ENCODE measurements at regions not wholly inside any gene's neighbourhood (a gene's known extent, or its start where the extent isn't known, plus 50 kb on each side); places are given as distances from the start of the nearest gene placed in this dataset.

- WGBS (ENCODE audit: missing lambda C conversion rate) = 1% methylated on average over 2 of the region's 2 CpGs
- no peaks in the 10 kb centered on the region for H3K4me1 ChIP-seq
- no peak for TF ChIP-seq HOXA7 (CRISPR knock-in tag; IDR thresholded peaks at IDR 0.05)
- TF ChIP-seq HOXB13 (CRISPR knock-in tag; IDR thresholded peaks at IDR 0.05; ENCODE audit: low read depth) = no peak
- no peak for TF ChIP-seq JUNB (IDR thresholded peaks at IDR 0.05)
- no peak for TF ChIP-seq FOXS1 (CRISPR knock-in tag; IDR thresholded peaks at IDR 0.05)
- TF ChIP-seq SMC3 (IDR thresholded peaks at IDR 0.05) = no peak
- no peak for TF ChIP-seq EP300 (IDR thresholded peaks at IDR 0.05)
- TF ChIP-seq FOSL2 (IDR thresholded peaks at IDR 0.05) = no peak
- no peak for TF ChIP-seq FOSL2 (CRISPR knock-in tag; IDR thresholded peaks at IDR 0.05)
- TF ChIP-seq EHF (CRISPR knock-in tag; IDR thresholded peaks at IDR 0.05) = no peak
- TF ChIP-seq PBX3 (IDR thresholded peaks at IDR 0.05) = no peak
- TF ChIP-seq, protein P1, sequence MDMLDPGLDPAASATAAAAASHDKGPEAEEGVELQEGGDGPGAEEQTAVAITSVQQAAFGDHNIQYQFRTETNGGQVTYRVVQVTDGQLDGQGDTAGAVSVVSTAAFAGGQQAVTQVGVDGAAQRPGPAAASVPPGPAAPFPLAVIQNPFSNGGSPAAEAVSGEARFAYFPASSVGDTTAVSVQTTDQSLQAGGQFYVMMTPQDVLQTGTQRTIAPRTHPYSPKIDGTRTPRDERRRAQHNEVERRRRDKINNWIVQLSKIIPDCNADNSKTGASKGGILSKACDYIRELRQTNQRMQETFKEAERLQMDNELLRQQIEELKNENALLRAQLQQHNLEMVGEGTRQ (IDR thresholded peaks at IDR 0.05) = no peak
- TF ChIP-seq POLR2A (IDR thresholded peaks at IDR 0.05; ENCODE audit: low read length) = no peak
- no peak for TF ChIP-seq MAZ (IDR thresholded peaks at IDR 0.05; ENCODE audit: borderline replicate concordance, low read depth, low read length)
- TF ChIP-seq CBX2 (IDR thresholded peaks at IDR 0.05; ENCODE audit: borderline replicate concordance, low read depth) = no peak
- TF ChIP-seq, protein P2, sequence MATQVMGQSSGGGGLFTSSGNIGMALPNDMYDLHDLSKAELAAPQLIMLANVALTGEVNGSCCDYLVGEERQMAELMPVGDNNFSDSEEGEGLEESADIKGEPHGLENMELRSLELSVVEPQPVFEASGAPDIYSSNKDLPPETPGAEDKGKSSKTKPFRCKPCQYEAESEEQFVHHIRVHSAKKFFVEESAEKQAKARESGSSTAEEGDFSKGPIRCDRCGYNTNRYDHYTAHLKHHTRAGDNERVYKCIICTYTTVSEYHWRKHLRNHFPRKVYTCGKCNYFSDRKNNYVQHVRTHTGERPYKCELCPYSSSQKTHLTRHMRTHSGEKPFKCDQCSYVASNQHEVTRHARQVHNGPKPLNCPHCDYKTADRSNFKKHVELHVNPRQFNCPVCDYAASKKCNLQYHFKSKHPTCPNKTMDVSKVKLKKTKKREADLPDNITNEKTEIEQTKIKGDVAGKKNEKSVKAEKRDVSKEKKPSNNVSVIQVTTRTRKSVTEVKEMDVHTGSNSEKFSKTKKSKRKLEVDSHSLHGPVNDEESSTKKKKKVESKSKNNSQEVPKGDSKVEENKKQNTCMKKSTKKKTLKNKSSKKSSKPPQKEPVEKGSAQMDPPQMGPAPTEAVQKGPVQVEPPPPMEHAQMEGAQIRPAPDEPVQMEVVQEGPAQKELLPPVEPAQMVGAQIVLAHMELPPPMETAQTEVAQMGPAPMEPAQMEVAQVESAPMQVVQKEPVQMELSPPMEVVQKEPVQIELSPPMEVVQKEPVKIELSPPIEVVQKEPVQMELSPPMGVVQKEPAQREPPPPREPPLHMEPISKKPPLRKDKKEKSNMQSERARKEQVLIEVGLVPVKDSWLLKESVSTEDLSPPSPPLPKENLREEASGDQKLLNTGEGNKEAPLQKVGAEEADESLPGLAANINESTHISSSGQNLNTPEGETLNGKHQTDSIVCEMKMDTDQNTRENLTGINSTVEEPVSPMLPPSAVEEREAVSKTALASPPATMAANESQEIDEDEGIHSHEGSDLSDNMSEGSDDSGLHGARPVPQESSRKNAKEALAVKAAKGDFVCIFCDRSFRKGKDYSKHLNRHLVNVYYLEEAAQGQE (IDR thresholded peaks at IDR 0.05) = no peak
- TF ChIP-seq RAD21 (conservative IDR thresholded peaks at IDR 0.05 in 1 of 2, IDR thresholded peaks at IDR 0.05 in 1 of 2) = no peak
- TF ChIP-seq MAX (IDR thresholded peaks at IDR 0.05) = no peak
- TF ChIP-seq KDM1A (IDR thresholded peaks at IDR 0.05; ENCODE audit: low read depth) = no peak
- no peak for TF ChIP-seq CEBPB (IDR thresholded peaks at IDR 0.05)
- TF ChIP-seq CBX8 (IDR thresholded peaks at IDR 0.05) = no peak
- no peak overlapping the region for H3K4me3 ChIP-seq
- no peaks in the 10 kb centered on the region for H3K9me3 ChIP-seq
- no peak for DNase-seq (ENCODE audit: low read depth in 1 of 2, low spot score in 1 of 2)
- no peak for ATAC-seq
- POLR2A ChIA-PET = no interaction called here
- FAIRE-seq = no peak
- CTCF ChIA-PET = no interaction called here
- no peak overlapping the region for H3K4me2 ChIP-seq
- no peak overlapping the region for H3K27ac ChIP-seq
Observed at GRCh38 chr3:82802501-82802900, 1041.1 kb upstream of the GBE1 start.

DNA sequence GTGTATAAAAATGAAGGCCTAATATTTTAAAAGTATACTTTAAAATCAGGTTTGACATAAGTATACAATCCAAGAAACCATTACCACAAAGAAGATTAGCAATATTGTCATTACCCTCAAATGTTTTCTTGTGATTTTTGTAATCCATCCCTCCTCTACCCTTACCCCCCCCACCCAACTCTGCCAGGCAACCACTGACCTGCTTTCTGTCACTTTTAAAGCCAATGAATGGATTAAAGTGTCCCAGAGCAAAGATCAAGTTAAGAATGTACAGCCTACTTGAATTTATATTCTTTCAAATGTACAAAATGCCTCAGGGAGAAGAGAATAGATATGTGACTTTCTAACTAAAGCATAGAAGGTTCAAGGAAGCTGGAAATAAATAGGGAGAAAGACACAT lies 1038.8 kb upstream of the GBE1 start:
- no peak overlapping the region for H3K4me3 ChIP-seq
- H3K4me1 ChIP-seq = no peaks in the 10 kb centered on the region
- no peak for ATAC-seq
- H3K27ac ChIP-seq = no peak overlapping the region
- POLR2A ChIA-PET = no interaction called here
- H3K9me3 ChIP-seq = no peaks in the 10 kb centered on the region
- TF ChIP-seq POLR2A (IDR thresholded peaks at IDR 0.05; ENCODE audit: low read length) (no peak), EHF (CRISPR knock-in tag; IDR thresholded peaks at IDR 0.05) (no peak), FOSL2 (IDR thresholded peaks at IDR 0.05) (no peak), FOSL2 (CRISPR knock-in tag; IDR thresholded peaks at IDR 0.05) (no peak), EP300 (IDR thresholded peaks at IDR 0.05) (no peak), MYC (IDR thresholded peaks at IDR 0.05; ENCODE audit: borderline replicate concordance, low read length) (no peak), HEYL (CRISPR knock-in tag; IDR thresholded peaks at IDR 0.05) (no peak), HDAC2 (IDR thresholded peaks at IDR 0.05) (no peak)
- TF ChIP-seq, protein P3, sequence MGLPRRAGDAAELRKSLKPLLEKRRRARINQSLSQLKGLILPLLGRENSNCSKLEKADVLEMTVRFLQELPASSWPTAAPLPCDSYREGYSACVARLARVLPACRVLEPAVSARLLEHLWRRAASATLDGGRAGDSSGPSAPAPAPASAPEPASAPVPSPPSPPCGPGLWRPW (IDR thresholded peaks at IDR 0.05) = no peak
- TF ChIP-seq, protein P4, sequence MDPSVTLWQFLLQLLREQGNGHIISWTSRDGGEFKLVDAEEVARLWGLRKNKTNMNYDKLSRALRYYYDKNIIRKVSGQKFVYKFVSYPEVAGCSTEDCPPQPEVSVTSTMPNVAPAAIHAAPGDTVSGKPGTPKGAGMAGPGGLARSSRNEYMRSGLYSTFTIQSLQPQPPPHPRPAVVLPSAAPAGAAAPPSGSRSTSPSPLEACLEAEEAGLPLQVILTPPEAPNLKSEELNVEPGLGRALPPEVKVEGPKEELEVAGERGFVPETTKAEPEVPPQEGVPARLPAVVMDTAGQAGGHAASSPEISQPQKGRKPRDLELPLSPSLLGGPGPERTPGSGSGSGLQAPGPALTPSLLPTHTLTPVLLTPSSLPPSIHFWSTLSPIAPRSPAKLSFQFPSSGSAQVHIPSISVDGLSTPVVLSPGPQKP (IDR thresholded peaks at IDR 0.05; ENCODE audit: low read depth, low read length) = no peak
- FAIRE-seq = no peak
- no peak overlapping the region for H3K4me2 ChIP-seq
- CTCF ChIA-PET = no interaction called here
- DNase-seq (ENCODE audit: low read depth in 1 of 2, low spot score in 1 of 2) = no peak
